Endothelial cell of hepatic sinusoid (primary cell): ENCODE measurements at regions not wholly inside any gene's neighbourhood (a gene's known extent, or its start where the extent isn't known, plus 50 kb on each side); places are given as distances from the start of the nearest gene placed in this dataset.

Source experiments
- in situ Hi-C: cut with HindIII; loops from 2 replicates; pipeline ENCODE4 v1.10.0; 2017; ENCODE audit warnings: low sequenced_read_pairs

DNA sequence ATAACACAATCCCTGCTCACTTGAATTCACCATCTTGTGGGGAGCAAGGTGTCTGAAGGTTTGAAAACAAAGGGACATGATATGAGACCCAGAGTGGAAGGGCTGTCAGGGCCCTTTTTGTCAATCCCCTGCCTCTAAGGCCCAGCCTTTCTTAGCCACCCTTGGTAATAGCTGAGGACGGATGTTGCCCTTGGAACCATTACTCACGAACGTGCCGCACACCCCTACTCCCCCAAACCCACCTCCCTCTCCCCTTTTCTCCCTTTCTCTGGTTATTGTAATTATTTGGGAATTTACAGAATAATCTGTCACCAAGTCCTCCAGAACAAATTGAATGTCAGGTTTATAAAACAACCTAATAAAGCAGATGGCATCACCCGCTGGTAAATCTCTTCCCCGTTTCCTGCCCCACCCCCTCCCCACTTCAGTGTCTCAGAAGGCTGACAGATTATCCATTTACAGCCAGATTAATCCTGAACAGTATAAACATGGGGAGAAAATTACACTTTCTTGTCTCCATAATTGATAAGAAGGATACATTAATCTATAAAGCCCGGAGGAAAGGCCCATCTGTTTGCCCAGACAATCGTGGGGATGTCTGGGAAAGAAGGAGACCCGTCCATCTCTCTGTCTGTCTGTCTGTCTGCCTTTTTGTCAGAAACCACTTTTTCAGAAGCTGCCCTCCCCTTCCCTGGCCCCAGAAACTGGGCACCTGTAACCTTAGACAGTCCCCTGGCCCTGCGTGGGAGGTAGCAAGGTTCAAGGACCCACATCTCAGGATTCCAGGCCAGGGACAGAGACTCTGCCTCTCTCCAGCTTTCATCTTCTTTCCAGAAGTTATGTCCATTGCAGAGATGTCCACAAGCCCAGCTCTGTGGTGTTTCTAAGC, 60.6 kb upstream of the CD34 start:
- in situ Hi-C loops: loop anchor here (5.0 kb wide), 1 partner anchor 36 kb away; no protein-coding TSS in a partner anchor

DNA sequence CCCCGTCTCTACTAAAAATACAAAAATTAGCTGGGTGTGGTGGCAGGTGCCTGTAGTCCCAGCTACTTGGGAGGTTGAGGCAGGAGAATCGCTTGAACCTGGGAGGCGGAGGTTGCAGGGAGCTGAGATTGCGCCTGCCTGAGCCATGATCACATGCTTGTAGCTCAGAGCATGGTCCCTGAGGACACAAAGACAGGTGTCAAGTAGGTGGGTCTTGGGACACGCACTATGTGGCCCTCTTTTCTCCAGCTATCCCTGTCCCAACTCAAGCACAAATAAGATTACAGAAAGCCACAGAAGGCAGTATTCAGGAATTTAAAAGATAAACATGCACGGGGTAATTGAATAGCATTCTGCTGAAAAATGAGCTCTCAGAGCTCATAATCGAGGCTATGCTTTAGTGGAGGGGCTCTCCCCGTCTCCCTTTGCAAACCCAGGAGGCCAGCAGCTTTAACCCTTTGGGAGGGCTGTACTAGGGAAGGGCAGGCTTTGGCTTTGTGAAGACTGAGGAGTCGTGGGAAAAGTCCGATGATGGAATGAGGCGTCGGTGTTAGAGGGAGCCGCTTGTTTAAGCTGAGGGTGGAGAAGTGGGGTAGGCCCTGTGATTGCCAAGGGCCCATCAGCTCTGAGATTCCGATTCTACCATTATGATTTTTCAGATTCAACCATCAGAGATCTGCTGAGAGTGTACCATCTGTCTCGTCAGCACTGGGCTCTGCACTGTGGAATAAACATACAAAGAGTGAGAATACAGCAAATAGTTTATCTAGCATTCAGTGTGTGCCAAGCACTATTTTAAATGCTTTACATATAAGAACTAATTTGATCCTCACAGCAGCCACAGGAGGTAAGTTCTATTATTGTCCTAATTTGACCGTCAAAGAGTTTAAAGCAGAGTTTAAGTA, 59.7 kb upstream of the CD34 start:
- in situ Hi-C loops: loop anchor here (5.0 kb wide), 1 partner anchor 37 kb away; no protein-coding TSS in a partner anchor

DNA sequence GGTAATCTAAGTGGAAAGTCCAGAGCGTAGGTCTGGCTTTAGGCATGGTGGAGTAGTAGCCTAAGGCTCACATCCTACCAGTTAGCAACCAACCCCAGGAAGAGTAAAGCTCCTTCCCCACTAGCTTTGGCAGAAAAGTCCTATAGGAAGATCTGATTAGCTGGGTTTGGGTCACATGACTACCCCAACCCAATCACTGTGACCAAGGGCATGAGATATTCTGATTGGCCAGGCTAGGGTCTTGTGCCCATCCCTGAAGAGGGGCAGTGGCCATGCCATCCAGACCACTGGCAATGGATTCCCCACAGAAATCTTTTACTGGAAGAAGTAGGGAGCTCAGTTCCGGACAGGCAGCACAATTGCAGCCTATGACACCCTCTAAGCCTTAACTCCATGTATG, 58.6 kb upstream of the CD34 start:
- in situ Hi-C loops: no loop called here

DNA sequence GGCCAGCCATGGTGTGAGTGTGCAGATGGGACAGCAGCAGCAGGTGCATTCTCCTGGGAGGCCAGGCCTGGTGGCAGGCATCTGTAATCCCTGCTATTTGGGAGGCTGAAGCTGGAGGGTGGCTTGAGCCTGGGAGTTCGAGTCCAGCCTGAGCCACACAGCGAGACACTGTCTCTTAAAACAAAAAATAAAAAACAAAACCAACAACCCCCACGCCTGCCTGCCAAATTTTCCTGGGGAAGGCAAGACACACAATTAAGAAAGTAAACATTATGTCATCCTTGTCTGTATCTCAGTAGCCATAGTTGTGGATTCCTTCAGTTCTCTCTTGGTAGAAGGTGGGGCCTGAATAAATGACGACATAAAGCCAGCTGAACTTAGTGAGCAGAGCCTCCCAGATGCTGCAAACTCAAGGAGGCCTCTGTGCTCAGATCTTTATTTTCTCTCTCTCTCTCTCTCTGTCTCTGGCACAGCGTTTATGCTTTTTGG, 57.6 kb upstream of the CD34 start:
- in situ Hi-C loops: no loop called here

DNA sequence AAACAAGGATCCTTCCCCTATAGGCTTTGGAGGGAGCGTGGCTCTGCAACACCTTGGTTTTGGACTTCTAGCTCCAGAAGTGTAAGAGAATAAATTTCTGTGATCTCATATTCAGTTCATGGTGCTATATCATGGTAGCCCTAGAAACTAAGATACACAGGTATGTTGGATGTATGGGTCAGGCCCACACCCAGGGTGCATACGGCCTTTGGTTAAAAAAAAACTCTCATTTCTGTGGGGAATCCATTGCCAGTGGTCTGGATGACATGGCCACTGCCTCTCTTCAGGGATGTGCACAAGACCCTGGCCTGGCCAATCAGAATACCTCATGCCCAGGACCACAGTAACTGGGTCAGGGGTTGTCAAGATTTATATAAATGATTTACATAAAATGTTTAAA, 56.8 kb upstream of the CD34 start:
- in situ Hi-C loops: no loop called here

DNA sequence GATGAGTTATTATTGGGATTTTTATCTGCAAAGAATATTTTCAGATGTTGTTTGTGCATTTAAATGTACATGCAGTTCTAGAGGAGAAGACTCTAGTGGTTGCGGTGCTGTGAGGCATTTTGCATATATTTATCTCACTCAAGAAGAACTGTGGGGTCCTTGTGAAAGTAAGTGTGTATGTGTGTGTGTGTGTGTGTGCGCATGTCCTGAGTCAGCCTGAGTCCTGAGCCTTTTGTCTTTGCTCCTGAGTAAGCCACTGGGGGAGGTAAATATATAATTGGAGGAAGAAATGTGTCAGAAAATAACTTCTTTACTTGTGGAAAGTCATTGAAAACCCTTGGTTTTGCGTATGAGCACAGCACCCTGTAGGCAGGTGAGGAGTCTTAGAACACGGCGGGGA, 55.6 kb upstream of the CD34 start:
- in situ Hi-C loops: no loop called here

DNA sequence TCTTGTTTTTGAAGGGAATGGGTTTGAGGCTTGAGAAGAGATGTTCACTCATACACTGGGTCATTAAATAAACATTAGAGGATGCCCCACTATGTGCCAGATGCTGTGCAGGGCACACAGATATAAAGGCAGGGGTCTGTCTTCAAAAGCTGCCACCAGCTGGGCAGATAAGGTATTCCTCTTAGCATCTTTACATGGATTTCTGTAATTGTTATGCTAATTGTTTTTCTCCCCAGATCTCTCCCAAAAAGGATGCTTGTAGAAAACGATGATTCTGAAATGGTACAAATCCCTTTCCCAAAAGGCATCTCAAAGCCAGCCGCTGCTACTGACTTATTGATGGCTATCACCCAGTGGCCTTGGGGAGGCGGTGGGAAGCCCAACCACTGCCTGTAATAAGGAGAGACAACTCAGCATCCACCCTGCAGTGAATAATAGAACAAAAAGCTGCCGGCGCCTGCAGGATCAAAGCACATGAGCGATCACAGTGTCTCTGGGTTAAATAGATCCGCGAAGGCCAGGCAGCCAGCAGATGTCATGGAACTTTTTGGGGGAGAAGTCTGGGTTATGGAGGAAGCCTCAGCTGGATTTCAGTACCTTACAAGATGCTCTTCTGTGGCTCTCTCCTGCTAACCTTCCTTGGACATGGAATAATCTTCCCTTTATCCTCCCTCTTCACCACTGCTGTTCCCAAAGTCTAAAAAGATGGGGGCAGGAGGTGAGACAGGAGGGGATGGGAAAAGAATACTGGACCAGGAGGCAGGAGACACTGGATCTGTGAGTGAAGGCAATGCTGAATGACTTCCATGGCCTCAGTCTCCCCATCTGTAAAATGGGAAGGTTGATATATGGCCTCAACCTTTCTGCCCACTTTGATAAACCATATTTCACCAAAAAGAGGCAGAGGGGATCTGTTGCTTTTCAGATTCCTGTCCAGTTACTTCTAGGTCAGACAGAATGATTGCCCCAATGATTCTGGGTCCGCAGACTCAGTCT, 54.8 kb upstream of the CD34 start:
- in situ Hi-C loops: no loop called here

DNA sequence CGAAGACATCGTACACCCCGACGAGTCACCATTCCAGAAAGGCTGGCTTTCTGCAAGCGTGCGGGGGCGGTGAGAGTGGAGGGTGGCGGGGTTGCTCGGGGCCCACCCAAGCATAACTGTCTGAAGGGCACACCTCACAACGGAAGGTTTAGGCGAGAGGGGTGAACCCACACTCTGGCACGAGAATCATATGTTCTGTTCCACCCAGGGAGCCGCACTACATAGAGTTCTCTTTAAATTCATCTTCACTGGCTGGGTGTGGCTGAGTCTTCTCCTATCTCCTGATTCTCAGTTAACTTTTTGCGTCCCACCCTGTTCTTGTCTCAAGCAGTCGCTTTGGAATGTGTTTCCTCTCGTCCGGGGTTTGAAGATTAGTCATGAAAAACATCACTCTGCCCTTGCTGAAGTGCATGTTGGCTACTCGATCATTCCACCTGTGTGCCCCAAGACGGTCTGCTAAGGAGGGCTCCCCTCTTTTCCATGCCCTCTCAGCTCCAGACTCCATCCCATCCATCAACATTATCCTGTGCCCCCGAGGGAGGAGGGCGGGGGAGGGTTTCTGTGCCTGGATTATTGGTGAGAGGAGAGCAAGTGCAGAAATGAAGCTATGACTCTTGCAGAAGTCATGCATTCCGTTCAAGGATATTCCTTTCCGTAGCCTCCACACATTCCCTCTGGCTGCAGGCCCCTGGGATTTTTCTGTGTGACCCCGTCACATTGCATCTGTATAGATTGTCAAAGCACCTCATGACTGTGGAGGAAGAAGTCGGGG, 53.5 kb upstream of the CD34 start:
- in situ Hi-C loops: no loop called here

DNA sequence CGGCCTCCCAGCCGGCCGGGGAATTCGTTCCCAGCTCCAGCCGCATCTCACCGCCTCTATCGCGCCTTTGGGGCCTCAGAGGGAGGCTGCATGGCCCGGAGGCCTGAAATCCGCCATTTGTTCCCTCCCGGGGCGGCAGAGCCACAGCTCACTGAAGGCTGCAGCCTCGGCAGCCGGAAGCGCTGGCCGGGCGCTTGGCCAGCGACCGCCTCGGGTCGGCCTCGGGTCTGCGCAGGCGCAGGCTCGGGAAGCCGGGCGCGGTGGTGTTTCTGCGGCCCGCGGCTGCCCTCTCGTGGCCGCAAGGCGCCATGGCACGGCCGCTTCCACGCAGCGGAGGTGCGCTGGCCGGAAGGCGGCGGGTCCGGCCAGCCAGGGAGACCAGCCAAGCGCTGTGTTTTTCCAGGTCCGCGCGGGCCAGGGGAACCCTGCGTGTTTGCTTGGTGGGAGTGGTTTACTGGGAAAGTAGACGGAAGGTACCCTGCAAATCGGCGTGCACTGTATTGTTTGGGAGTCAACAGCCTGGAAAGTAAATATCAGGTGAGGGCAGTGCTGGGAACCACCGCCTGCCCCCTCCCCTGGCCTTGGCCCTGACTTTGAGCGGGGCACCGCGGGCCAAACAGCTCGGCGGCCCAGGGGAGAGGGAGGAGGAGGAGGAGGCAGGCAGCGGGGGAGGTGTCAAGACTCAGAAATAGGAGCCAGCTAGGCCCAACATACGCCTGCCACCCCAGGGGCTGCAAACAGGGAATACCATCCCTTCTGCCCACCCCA, 52.7 kb upstream of the CD34 start:
- in situ Hi-C loops: no loop called here

DNA sequence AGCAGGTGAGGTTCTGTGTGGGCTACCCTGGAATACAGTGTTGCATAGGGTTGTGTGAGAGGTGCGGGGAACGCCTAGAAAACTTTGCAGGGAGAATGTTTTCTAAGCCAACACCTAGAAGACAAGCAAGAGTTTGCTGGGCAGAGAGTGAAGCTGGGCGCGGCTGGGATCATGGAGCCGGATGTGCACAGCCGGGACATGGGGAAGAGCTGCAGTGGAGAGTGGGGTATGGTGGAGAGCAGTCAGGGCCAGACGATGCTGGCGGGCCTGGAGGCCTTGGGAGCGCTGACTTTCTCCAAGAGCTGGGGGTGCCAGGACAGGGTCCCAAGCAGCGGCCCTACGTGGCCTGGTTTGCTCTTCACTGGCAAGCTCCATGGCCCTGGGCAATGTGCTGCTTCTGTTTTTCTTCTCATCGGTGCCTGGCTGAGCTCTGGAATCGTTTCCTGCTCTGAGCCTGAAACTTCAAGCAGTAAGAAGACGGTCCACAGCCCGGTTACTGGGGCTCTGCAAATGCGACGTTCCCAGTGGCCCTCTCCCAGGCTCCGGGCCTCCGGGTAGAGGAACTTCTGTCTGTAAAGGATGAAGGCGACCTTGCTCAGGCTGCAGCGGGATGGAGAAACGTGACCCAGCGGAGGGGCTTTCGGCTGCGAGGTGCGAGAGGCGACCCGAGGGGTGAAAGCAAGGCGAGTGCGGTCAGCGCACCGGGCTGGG, 51.9 kb upstream of the CD34 start:
- in situ Hi-C loops: no loop called here
